GM19351 (cell line): ENCODE measurements at regions not wholly inside any gene's neighbourhood (a gene's known extent, or its start where the extent isn't known, plus 50 kb on each side); places are given as distances from the start of the nearest gene placed in this dataset.

Experiments
- ATAC-seq: cut with Tn5 transposase; IDR thresholded peaks from one replicate; pipeline ENCODE4 v1.9.1; 2021; ENCODE audit warnings: mild to moderate bottlenecking, moderate library complexity; ENCODE audit not compliant: unreplicated experiment

GRCh38 chr11:95335989-95336388 is 105.0 kb upstream of the SESN3 start:
- ATAC-seq, result no peak

GRCh38 chr11:95331161-95331560 is 100.2 kb upstream of the SESN3 start:
- no peak for ATAC-seq

GRCh38 chr11:95330302-95330701 is 99.3 kb upstream of the SESN3 start:
- ATAC-seq, result no peak

GRCh38 chr11:95327273-95327948 is 96.4 kb upstream of the SESN3 start:
- ATAC-seq, result no peak

- no peak for ATAC-seq
These were observed 94.8 kb upstream of the SESN3 start for GRCh38 chr11:95325777-95326258.

GRCh38 chr11:95324826-95325225 is 93.8 kb upstream of the SESN3 start:
- no peak for ATAC-seq

GRCh38 chr11:95322539-95322938 is 91.5 kb upstream of the SESN3 start:
- ATAC-seq, result no peak

- no peak for ATAC-seq
These were observed 87.5 kb upstream of the SESN3 start for GRCh38 chr11:95318498-95318897.

GRCh38 chr11:95308512-95309035 is 77.6 kb upstream of the SESN3 start:
- no peak for ATAC-seq

GRCh38 chr11:95307286-95307685 is 76.3 kb upstream of the SESN3 start:
- ATAC-seq, result no peak

- no peak for ATAC-seq
These were observed 75.8 kb upstream of the SESN3 start for GRCh38 chr11:95306801-95307200.

GRCh38 chr11:95306123-95306522 is 75.1 kb upstream of the SESN3 start:
- ATAC-seq, result no peak

GRCh38 chr11:95305705-95306104 is 74.7 kb upstream of the SESN3 start:
- ATAC-seq, result no peak

GRCh38 chr11:95304777-95305176 is 73.8 kb upstream of the SESN3 start:
- ATAC-seq, result peak; percentile 73

GRCh38 chr11:95302211-95302610 is 71.2 kb upstream of the SESN3 start:
- no peak for ATAC-seq

- ATAC-seq, result no peak
These were observed 70.5 kb upstream of the SESN3 start for GRCh38 chr11:95301474-95301873.

- no peak for ATAC-seq
These were observed 68.2 kb upstream of the SESN3 start for GRCh38 chr11:95299078-95299679.

- ATAC-seq, result no peak
These were observed 66.9 kb upstream of the SESN3 start for GRCh38 chr11:95297680-95298452.

- peak; percentile 94 for ATAC-seq
These were observed 65.6 kb upstream of the SESN3 start for GRCh38 chr11:95296621-95297025.

GRCh38 chr11:95296165-95296564 is 65.2 kb upstream of the SESN3 start:
- ATAC-seq, result peak; percentile 2

GRCh38 chr11:95295382-95296149 is 64.6 kb upstream of the SESN3 start:
- no peak for ATAC-seq
